ENCODE measurements at regions not wholly inside any gene's neighbourhood (a gene's known extent, or its start where the extent isn't known, plus 50 kb on each side); places are given as distances from the start of the nearest gene placed in this dataset.
"Not testable (repeated sequence)": the region's sequence is repeated elsewhere in the genome, so short reads cannot be mapped to it uniquely, and the experiment has no call there.

DNA sequence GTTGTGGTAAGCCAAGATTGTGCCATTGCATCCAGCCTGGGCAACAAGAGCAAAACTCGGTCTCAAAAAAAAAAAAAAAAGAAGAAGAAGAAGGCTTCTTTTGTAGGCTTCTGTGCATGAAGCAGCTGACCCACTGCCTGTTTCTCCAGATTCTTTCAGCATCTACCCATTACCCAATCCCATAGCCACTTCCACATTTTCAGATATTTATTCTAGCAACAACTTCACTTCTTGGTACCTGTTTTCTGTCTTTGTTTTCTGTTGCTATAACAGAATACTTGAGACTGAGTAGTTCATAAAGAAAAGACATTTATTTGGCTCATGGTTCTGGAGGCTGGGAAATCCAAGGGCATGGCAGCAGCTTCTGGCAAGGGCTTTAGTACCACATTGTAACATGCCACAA, 95.3 kb upstream of the SGK1 start:
- Histone ChIP-seq H3K4me3 (no peak overlapping the region), H3K27ac (peak overlapping the region in 4 of 21 experiments; percentile 6 to 65 (median 57))

DNA sequence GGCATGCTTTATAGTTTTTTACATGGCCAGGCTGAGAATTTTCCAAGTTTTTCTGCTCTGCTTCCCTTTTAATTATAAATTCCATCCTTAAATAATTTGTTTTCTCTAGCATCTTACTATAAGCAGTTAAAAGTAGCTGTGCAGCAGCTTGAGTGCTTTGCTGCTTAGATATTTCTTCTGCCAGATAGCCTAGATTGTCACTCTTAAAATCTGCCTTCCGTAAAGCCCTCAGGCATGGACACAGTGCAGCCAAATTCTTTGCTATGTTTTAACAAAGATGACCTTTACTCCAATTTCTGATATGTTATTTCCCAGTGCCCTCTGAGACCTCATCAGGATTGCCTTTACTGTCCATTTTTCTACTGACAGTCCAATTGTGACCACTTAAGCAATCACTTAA, 92.6 kb upstream of the SGK1 start:
- no peak overlapping the region for H3K4me3 ChIP-seq
- H3K27ac ChIP-seq = no peak overlapping the region

DNA sequence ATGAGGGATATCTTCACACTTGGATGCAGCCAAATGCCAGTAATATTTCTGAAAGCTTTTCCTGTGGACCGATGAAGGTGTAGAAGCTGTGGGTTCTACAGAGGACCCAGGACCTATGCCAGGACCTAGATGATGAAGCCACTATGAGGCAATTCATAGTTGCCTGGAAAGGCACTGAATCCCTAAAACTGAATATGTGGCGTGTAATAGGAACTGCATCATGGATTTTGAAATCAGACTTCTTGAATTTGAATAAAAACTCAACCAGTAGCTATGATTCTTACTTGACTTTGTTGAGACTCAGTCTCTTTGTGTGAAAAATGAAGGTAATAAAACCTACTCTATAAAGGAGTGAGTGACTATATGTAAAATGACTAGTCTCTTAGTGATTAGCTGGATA, 89.9 kb upstream of the SGK1 start:
- Histone ChIP-seq H3K27ac (no peak overlapping the region), H3K4me3 (no peak overlapping the region)

DNA sequence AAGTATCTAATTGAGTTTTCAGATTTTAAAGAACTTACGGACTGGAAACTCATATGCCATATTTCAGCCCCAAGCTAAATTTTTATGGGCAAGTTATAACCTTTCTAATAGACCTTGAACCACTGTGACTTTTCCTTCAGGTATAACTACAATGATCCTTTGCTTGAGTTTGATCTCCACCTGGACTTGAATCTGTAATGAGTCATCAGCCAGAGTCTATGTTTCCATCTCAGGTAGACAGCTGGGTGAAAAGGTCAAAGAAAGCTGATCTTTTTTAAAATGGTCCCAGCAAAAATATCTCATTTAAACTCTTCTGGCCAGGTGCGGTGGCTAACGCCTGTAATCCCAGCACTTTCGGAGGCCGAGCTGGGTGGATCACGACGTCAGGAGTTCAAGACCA, 88.4 kb upstream of the SGK1 start:
- Histone ChIP-seq H3K27ac (no peak overlapping the region), H3K4me3 (no peak overlapping the region)

DNA sequence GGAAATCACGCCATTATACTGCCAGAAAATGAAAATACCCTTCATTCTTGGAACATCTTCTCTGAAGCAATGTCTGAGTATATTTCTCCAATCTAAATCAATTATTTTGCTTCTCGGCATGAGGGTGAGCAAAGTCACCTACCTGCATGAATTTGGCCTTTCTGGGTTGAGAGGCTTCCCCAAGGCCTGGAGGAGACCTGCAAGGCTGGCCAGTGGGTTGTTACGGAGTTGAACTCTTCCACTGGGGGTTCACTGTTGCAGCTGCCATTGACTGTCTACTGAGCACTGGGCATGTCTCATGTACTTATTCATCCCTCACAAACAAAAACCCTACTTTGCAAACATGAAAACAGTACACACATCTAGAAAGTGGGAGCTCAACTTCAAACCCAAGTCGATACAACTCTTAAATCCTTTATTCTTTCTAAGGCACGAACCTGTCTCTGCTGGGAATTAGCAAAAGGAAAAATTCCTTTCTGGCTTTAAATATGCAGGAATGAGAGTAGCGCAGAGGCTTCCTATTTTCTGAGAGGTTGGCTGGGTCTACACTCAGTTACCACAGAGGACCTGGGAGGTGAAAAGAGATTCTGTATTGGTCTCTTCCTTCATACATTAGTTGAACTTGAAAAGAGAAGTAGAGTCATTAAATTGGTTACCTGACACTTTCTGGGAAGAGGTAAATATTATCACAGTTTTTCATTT, 87.6 kb upstream of the SGK1 start:
- no peak overlapping the region for H3K27ac ChIP-seq
- H3K4me3 ChIP-seq = no peak overlapping the region

DNA sequence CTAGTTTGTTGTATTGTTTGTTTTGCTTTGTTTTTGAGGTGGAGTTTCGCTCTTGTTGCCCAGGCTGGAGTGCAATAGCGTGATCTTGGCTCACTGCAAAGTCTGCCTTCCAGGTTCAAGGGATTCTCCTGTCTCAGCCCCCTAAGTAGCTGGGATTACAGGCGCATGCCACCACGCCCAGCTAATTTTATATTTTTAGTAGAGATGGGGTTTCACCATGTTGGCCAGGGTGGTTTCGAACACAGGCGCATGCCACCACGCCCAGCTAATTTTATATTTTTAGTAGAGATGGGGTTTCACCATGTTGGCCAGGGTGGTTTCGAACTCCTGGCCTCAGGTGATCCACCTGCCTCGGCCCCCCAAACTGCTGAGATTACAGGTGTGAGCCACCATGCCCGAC, 85.4 kb upstream of the SGK1 start:
- H3K27ac ChIP-seq, H3K4me3 ChIP-seq: not testable (repeated sequence)

DNA sequence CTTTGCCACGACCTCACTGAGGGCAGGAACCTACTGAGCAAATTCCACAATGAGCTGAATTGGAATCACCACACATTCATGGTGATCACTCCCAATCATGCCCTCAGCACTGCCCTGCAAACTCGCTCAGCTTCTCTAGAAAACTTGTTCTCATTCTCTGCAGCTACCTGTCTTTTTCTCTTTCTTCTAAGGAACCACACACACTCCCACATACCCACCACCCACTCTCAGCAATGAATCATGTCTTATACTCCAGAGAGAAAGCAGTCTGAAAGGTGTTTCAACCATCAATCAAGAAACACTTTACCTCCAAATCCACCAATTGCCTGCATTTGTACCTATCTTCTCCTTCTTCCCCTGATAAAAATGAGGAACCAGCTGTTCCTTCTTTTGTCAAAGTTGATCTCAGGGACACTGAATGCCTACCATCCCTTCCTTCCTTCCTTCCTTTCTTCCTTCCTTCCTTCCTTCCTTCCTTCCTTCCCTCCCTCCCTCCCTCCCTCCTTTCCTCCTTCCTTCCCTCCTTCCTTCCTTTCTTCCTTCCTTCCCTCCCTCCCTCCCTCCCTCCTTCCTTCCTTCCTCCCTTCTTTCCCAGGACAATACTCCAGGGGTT, 84.6 kb upstream of the SGK1 start:
- Histone ChIP-seq H3K4me3 (no peak overlapping the region), H3K27ac (no peak overlapping the region)

DNA sequence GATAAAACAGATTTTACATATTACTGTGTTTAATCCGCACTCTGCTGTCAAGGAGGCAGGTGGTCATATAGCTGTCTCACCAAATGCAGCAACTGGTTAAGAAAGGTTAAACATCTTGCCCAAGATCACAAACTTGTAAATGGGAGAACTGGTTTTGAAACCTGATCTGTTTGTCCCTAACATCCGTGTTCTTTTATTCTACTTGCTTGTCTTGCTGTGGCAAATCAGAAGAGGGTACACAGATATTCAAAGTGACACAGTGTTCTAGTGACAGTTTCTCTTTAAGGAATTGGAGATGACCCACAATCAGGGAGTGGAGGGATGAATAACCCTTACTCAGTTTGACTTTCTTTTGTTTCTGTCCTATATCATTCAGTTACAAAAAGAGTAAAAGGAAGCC, 83.0 kb upstream of the SGK1 start:
- Histone ChIP-seq H3K27ac (peak overlapping the region in 1 of 21 experiments; percentile 20), H3K4me3 (no peak overlapping the region)

DNA sequence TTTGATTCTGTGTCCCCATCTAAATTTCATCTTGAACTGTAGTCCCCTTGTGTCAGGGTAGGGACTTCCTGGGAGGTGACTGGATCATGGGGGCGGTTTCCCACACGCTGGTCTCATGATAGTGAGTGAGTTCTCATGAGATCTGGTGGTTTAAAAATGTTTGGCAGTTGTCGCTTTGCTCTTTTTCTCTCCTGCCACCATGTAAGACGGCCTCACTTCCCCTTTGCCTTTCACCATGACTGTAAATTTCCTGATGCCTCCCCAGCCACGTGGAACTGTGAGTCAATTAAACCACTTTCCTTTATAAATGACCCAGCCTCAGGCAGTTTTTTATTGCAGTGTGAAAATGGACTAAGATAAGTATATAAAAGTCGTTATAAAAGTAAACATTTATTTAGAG, 80.5 kb upstream of the SGK1 start:
- H3K27ac ChIP-seq = peak overlapping the region in 1 of 21 experiments; percentile 7
- H3K4me3 ChIP-seq = no peak overlapping the region

DNA sequence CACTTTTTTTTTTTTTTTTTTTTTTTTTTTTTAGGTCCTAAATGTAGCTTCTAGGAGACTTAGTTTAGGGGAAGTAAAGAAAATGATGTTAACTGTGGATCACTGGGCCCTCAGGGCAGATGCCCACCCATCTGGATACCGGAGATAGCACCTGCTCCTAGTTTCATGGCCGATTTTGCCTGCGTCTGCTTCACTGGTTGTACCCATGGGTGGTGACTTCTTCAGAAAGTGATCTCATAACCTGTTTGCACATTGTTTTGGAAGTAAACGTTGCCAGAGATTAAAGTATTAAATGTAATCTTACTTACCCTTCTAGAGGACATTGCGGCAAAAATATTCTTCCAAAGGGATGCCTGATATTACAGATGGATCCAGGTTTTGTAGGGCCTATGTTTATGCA, 79.8 kb upstream of the SGK1 start:
- no peak overlapping the region for H3K27ac ChIP-seq
- H3K4me3 ChIP-seq = no peak overlapping the region

DNA sequence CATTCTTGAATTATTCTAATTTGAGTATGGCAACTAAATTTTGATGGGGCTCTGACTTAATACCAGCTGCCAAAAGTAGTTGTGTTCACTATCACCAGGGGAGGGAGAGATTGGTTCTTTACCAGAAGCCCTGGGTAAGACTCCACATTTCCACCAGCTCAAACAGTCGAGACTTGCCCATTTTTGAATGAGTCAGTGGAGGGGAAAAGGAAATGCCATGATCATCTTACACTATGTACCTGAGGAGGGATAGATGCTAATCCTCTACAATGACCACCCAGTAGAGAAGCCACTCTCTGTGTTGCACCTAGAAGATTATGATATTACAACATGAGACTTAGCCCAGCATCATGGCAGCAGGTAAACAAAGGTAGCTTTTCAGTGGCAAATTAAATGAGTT, 77.0 kb upstream of the SGK1 start:
- Histone ChIP-seq H3K4me3 (no peak overlapping the region), H3K27ac (no peak overlapping the region)

DNA sequence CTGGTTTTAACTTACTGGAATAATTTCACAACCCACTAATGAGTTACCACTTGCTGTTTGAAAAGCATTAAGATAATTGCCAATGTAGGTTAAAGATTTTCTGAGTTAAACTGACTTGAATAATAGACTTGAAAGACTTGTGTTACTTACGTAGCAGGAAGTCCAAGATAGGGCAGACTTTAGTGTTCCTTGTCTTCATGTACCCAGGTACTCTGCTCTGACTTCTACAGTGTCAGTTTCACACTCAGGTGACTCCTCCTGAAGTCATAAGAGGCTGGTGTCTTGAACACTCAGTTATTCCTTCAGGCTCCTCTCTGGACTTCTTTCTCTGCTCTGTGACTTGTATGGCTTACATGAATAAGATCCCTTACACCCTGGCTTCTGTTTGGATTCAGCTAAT, 76.3 kb upstream of the SGK1 start:
- Histone ChIP-seq H3K4me3 (no peak overlapping the region), H3K27ac (peak overlapping the region in 3 of 21 experiments; percentile 15 to 27 (median 21))

DNA sequence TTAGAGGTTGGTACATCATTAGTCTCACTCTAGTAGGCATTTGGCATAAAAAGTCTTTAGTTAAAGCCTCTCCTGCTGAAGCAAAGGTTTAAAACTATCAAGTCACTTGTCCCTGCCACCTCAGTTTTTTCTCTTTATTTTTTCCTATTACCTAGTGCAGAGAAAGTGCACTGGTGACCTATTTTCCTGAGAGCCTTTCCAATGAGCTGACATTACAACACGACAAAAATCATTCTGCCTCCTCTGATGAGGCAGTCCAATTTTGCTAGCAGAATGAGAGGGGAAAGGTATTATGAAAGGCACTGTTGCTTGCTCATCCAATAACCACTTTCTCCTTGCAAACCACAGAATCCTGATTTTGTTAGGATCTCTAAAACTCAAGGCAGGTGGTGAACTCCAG, 73.3 kb upstream of the SGK1 start:
- H3K27ac ChIP-seq = peak overlapping the region in 1 of 21 experiments; percentile 4
- no peak overlapping the region for H3K4me3 ChIP-seq

DNA sequence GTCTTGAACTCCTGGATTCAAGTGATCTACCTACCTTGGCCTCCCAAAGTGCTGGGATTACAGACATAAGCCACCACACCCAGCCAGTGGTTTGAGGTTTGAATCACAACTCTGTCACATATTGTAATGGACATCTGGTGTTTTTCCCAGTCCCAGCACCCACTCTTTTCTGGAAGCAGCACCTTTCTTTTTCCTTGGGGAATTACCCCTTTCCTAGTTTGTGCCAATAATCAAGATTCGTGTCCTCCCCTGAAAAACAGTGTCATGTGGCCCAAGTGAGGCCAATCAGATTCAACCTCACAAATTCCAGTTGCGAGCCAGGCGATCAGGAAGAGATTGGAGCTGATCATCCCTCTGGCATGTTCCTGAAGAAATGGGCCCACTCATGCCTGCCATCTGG, 71.7 kb upstream of the SGK1 start:
- Histone ChIP-seq H3K27ac (peak overlapping the region in 8 of 21 experiments; percentile 9 to 55 (median 24)), H3K4me3 (no peak overlapping the region)

DNA sequence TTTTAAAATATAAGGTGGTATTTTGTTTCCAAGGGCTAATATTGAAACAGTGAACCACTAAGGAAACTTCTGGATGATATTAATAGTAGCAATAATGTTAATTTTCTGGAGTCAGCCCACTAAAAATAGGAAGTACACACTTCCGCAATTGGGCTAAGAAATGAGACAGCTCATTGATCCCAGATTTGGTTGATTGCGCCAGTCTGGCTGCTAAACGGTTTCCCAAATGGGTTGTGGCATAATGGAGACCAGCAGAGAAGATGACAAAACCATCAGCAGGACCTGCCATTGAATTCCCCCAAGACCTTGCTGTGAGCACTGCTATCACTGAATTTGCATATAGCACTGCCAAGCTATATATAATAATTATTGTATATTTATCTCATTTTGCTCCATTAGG, 71.2 kb upstream of the SGK1 start:
- peak overlapping the region in 2 of 21 experiments; percentile 33 to 55 for H3K27ac ChIP-seq
- no peak overlapping the region for H3K4me3 ChIP-seq

DNA sequence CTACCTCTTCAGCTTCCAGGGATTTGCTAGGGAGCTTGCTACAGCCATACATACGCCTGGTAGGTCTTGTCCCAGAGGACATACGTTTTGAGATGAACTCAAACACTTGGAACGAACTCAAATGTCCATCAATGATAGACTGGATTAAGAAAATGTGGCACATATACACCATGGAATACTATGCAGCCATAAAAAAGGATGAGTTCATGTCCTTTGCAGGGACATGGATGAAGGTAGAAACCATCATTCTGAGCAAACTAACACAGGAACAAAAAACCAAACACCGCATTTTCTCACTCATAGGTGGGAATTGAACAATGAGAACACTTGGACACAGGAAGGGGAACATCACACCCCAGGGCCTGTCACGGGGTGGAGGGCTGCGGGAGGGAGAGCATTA, 68.6 kb upstream of the SGK1 start:
- H3K4me3 ChIP-seq, H3K27ac ChIP-seq: not testable (repeated sequence)

DNA sequence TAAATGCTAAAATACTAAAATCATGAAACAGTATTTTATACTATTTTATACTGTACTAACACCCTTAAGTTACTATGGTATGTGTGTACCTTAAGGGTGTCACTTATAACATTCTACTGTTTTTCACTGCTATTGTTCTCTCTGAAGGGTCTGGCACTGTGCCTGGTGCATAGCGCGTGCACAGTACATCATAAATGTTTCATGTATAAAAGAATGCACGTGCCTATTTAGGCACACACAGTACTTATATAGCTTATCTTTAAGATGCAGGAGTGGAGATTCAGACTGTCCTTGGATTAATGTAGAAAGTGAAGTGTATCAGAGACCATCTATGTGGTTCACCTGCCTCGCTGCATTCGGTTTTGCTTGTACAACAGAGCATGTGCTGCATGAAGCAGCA, 64.0 kb upstream of the SGK1 start:
- Histone ChIP-seq H3K4me3 (no peak overlapping the region), H3K27ac (no peak overlapping the region)

DNA sequence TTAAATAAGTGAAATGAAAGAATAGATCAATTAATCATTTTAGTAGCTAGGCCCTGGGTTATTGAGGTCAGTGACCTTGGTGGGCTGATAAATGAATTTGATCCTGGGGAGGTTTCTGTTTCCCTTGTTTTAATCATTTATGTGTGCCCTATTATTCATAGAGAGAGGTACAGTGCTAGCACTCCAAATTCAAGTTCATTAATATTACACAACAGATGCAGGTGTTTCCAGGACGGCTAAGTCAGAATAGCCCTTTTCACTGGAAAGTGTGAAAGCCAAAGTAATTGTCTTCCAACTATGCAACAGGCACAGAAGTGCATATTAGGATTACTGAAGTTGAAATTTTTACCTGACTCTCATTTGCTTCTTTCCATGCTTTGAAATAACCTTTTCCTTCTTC, 61.7 kb upstream of the SGK1 start:
- H3K27ac ChIP-seq = peak overlapping the region in 19 of 21 experiments; percentile 13 to 77 (median 66)
- no peak overlapping the region for H3K4me3 ChIP-seq

DNA sequence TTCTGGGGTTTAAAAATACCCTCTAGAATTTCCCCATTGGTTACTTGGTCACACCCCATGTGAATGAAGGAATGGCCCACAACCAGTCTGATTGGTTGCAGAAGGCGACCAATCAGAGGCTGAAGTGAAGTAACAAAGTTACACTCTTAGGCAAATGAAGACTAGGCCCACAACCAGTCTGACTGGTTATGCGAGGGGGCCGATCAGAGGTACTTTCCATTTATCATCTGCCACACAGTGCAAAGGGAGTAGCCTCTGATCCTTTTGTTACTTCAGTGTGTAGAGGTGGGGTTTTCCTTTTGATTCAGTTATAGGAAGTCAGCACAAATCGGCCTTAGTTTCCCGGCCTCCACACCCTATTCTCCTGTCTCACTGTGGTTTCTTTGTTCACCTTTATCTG, 61.2 kb upstream of the SGK1 start:
- no peak overlapping the region for H3K4me3 ChIP-seq
- peak overlapping the region in 18 of 21 experiments; percentile 13 to 77 (median 67) for H3K27ac ChIP-seq

DNA sequence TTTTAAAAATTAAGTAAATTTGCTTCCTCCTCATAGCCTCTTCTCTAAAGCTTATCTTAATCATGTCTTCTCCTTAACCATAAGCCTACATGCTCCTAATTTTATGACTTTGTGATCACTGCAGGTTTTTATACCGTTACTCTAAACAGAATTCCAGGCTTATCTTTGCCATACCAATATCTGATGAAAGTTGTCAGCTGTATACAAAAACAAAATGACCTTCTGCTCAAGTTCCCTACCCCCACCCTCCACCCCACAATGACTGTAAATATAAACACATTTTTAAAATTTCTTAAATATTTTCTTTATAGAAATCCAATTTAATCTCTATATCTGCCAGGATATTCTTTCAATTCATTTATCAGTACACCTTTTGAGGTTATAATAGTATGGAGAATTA, 60.5 kb upstream of the SGK1 start:
- H3K27ac ChIP-seq = peak overlapping the region in 6 of 21 experiments; percentile 1 to 76 (median 19)
- no peak overlapping the region for H3K4me3 ChIP-seq

DNA sequence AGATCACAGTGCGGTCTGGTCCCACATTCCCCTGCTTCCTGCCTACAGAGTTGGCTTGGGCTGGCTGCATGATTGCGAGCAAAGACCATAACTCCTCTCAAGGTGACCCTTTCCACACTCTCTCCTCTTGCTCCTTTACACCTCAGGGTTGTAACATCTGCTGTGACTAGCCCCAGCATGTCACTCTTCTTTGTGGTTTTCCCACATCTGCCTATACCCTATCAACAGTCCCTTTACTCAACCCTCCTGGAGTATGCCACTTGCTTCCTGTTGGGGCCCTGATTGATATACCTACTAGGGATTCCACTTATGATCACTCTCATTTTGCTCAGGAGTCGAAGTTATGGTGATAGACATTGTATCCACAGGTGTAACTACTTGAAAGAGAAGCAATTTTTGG, 58.9 kb upstream of the SGK1 start:
- no peak overlapping the region for H3K4me3 ChIP-seq
- H3K27ac ChIP-seq = peak overlapping the region in 1 of 21 experiments; percentile 18

DNA sequence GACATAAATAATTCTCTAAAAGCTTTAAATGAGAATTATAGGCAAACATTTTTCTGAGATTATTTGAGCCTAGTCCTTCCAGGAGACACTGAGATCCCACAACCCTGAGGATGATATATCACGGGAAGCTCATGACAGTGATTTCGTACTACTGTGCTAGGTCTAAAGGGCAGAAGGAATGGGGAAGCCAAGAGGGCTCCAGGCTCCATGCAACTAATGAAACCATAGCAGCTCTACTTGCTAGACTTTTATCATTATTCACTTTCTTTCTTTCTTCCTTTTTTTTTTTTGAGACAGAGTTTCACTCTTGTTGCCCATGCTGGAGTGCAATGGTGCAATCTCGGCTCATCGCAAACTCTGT, 57.3 kb upstream of the SGK1 start:
- H3K27ac ChIP-seq = peak overlapping the region in 10 of 21 experiments; percentile 28 to 78 (median 68)
- H3K4me3 ChIP-seq = no peak overlapping the region
